ENCODE measurements at regions not wholly inside any gene's neighbourhood (a gene's known extent, or its start where the extent isn't known, plus 50 kb on each side); places are given as distances from the start of the nearest gene placed in this dataset.

- intact Hi-C loops (cut with micrococcal nuclease; ENCODE audit: unreplicated experiment), result no loop called here
- H3K27me3 ChIP-seq (ENCODE audit: insufficient read depth, low read depth), result no peaks in the 10 kb centered on the region
- H2AFZ ChIP-seq, result no peak overlapping the region
- no peaks in the 10 kb centered on the region for H3F3A ChIP-seq (ENCODE audit: insufficient read depth, low read depth)
- no peaks in the 10 kb centered on the region for H3K36me3 ChIP-seq (ENCODE audit: low read depth)
- H3K9me3 ChIP-seq (ENCODE audit: insufficient read depth, low read depth), result no peaks in the 10 kb centered on the region; the same call in 1 of the 2 replicates
- H3K4me1 ChIP-seq (replicated peaks; ENCODE audit: insufficient read depth), result no peaks in the 10 kb centered on the region
- H3K27ac ChIP-seq, result no peak overlapping the region
- no peak overlapping the region for H3K4me2 ChIP-seq
- no peak for DNase-seq
- TF ChIP-seq CTCF (conservative IDR thresholded peaks at IDR 0.05), result no peak
- TF ChIP-seq EZH2 (IDR thresholded peaks at IDR 0.05; ENCODE audit: low read depth), result no peak
- H4K20me1 ChIP-seq (ENCODE audit: insufficient read depth), result no peaks in the 10 kb centered on the region
- H3K4me3 ChIP-seq, result no peak overlapping the region
- BruUV-seq (replicated peaks), result no TSS peak
- ChIA-PET POLR2A (ENCODE audit: unreplicated experiment) (no interaction called here), CTCF (no interaction called here)
- H3K9me2 ChIP-seq (ENCODE audit: insufficient read depth), result no peaks in the 10 kb centered on the region
- no peaks in the 10 kb centered on the region for H3K79me2 ChIP-seq (ENCODE audit: low read depth)
Observed at GRCh38 chr2:57100436-57100835, 916.6 kb downstream of the CCDC85A start.

- no peaks in the 10 kb centered on the region for H3F3A ChIP-seq (ENCODE audit: insufficient read depth, low read depth)
- no peak overlapping the region for H3K4me2 ChIP-seq
- H3K36me3 ChIP-seq (ENCODE audit: low read depth), result no peaks in the 10 kb centered on the region
- no peak overlapping the region for H3K27ac ChIP-seq
- no peak for TF ChIP-seq CTCF (conservative IDR thresholded peaks at IDR 0.05)
- no peak for TF ChIP-seq EZH2 (IDR thresholded peaks at IDR 0.05; ENCODE audit: low read depth)
- POLR2A ChIA-PET (ENCODE audit: unreplicated experiment), result no interaction called here
- no peaks in the 10 kb centered on the region for H4K20me1 ChIP-seq (ENCODE audit: insufficient read depth)
- no peaks in the 10 kb centered on the region for H3K4me1 ChIP-seq (replicated peaks; ENCODE audit: insufficient read depth)
- CTCF ChIA-PET, result no interaction called here
- intact Hi-C loops (cut with micrococcal nuclease; ENCODE audit: unreplicated experiment), result no loop called here
- BruUV-seq (replicated peaks), result no TSS peak
- no peaks in the 10 kb centered on the region for H3K79me2 ChIP-seq (ENCODE audit: low read depth)
- no peak overlapping the region for H3K4me3 ChIP-seq
- no peak for DNase-seq
- H2AFZ ChIP-seq, result no peak overlapping the region
- H3K9me3 ChIP-seq (ENCODE audit: insufficient read depth, low read depth), result no peaks in the 10 kb centered on the region
- no peaks in the 10 kb centered on the region for H3K9me2 ChIP-seq (ENCODE audit: insufficient read depth)
- H3K27me3 ChIP-seq (ENCODE audit: insufficient read depth, low read depth), result no peaks in the 10 kb centered on the region
Observed at GRCh38 chr2:57105694-57106093, 921.9 kb downstream of the CCDC85A start.

- Histone ChIP-seq H4K20me1 (ENCODE audit: insufficient read depth) (no peaks in the 10 kb centered on the region), H3K36me3 (ENCODE audit: low read depth) (no peaks in the 10 kb centered on the region), H3K27me3 (ENCODE audit: insufficient read depth, low read depth) (no peaks in the 10 kb centered on the region), H2AFZ (no peak overlapping the region), H3K4me1 (replicated peaks; ENCODE audit: insufficient read depth) (no peaks in the 10 kb centered on the region), H3K27ac (no peak overlapping the region), H3F3A (ENCODE audit: insufficient read depth, low read depth) (no peaks in the 10 kb centered on the region), H3K4me3 (no peak overlapping the region), H3K4me2 (no peak overlapping the region), H3K79me2 (ENCODE audit: low read depth) (no peaks in the 10 kb centered on the region), H3K9me2 (ENCODE audit: insufficient read depth) (no peaks in the 10 kb centered on the region), H3K9me3 (ENCODE audit: insufficient read depth, low read depth) (no peaks in the 10 kb centered on the region)
- TF ChIP-seq EZH2 (IDR thresholded peaks at IDR 0.05; ENCODE audit: low read depth) (no peak), CTCF (conservative IDR thresholded peaks at IDR 0.05) (no peak)
- no peak for DNase-seq
- POLR2A ChIA-PET (ENCODE audit: unreplicated experiment), result no interaction called here
- no TSS peak for BruUV-seq (replicated peaks)
- intact Hi-C loops (cut with micrococcal nuclease; ENCODE audit: unreplicated experiment), result no loop called here
- CTCF ChIA-PET, result no interaction called here
Observed at GRCh38 chr2:57107353-57107752, 923.6 kb downstream of the CCDC85A start.

Data from PC-9 (cell line).